ENCODE measurements at regions not wholly inside any gene's neighbourhood (a gene's known extent, or its start where the extent isn't known, plus 50 kb on each side); places are given as distances from the start of the nearest gene placed in this dataset.
"Not testable (repeated sequence)": the region's sequence is repeated elsewhere in the genome, so short reads cannot be mapped to it uniquely, and the experiment has no call there.

GRCh38 chr2:220374282-220374681 lies 746.9 kb downstream of the SLC4A3 start:
- no peak for DNase-seq (ENCODE audit: low read depth)
- Histone ChIP-seq H3K27me3 (ENCODE audit: control insufficient read depth, insufficient read depth, low read length) (no peaks in the 10 kb centered on the region), H3K4me3 (ENCODE audit: low read depth, low read length) (no peak overlapping the region), H3K36me3 (ENCODE audit: control insufficient read depth, insufficient read depth, low read length) (no peaks in the 10 kb centered on the region)
- no peak for TF ChIP-seq CTCF (IDR thresholded peaks at IDR 0.05; ENCODE audit: insufficient read depth, low read length, poor library complexity, severe bottlenecking)

DNA sequence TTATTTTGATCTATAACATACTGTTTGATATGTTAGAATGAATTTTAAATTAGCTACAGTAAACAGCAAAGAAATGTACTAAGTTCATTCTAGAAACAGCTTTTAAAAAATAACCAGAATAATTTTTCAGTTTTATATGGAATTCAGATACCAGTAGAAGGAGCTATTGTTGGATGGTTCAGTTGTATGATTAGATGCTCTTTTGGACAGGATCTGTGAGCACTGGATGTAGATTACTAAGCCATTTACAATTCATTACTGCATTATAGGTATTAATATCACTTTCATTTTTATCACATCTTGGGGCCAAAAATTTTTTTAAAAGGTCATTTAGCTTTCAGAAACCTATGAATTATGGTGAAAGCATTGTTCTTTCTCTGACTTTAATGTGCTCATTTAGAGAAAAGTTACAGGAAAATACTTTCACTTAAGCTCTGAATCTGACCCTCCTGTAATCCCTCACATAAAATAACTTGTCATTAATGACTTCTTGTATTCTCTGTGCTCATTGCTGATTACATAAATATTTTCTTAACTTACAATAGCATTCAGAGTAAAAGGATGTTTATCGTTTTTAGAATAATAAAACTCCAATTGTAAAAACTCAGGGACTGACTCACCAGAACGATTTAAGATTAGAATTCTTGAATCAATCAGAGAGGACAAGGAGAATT lies 750.2 kb downstream of the SLC4A3 start:
- H3K27me3 ChIP-seq (ENCODE audit: control insufficient read depth, insufficient read depth, low read length) = no peaks in the 10 kb centered on the region
- H3K4me3 ChIP-seq (ENCODE audit: low read depth, low read length) = no peak overlapping the region
- TF ChIP-seq CTCF (IDR thresholded peaks at IDR 0.05; ENCODE audit: insufficient read depth, low read length, poor library complexity, severe bottlenecking) = no peak
- no peaks in the 10 kb centered on the region for H3K36me3 ChIP-seq (ENCODE audit: control insufficient read depth, insufficient read depth, low read length)
- DNase-seq (ENCODE audit: low read depth) = no peak

DNA sequence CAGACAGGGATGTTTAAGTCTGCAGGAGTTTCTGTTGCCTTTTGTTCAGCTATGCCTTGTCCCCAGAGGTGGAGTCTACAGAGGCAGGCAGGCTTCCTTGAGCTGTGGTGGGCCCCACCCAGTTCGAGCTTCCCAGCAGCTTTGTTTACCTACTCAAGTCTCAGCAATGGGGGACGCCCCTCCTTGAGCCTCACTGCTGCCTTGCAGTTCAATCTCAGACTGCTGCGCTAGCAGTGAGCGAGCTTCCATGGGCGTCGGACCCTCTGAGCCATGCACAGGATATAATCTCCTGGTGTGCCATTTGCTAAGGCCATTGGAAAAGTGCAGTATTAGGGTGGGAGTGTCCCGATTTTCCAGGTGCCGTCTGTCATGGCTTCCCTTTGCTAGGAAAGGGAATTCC lies 760.3 kb downstream of the SLC4A3 start:
- DNase-seq (ENCODE audit: low read depth); H3K4me3 ChIP-seq (ENCODE audit: low read depth, low read length); H3K36me3 ChIP-seq (ENCODE audit: control insufficient read depth, insufficient read depth, low read length); H3K27me3 ChIP-seq (ENCODE audit: control insufficient read depth, insufficient read depth, low read length): not testable (repeated sequence)

DNA sequence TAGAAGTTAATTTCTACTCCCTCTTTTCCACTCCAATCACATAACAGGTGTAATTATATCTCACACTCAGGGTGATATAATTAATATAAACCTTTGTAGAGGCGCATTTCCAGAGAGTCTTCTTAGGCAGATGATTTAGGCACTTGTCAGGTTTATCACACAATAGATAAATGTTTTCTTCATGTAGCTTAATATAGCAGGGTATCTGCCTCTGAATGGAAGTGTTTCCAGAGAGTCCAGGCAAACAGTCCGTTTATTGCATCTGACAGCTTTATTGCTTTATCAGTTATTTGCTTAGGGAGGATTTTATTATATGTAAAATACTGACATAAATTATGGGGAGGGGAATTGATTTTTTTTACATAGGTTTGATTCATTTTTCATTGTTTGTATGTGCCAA lies 766.3 kb downstream of the SLC4A3 start:
- no peak for TF ChIP-seq CTCF (IDR thresholded peaks at IDR 0.05; ENCODE audit: insufficient read depth, low read length, poor library complexity, severe bottlenecking)
- H3K27me3 ChIP-seq (ENCODE audit: control insufficient read depth, insufficient read depth, low read length) = no peaks in the 10 kb centered on the region
- H3K4me3 ChIP-seq (ENCODE audit: low read depth, low read length) = no peak overlapping the region
- no peak for DNase-seq (ENCODE audit: low read depth)
- H3K36me3 ChIP-seq (ENCODE audit: control insufficient read depth, insufficient read depth, low read length) = no peaks in the 10 kb centered on the region

GRCh38 chr2:220394433-220394832 lies 767.0 kb downstream of the SLC4A3 start:
- Histone ChIP-seq H3K4me3 (ENCODE audit: low read depth, low read length) (no peak overlapping the region), H3K27me3 (ENCODE audit: control insufficient read depth, insufficient read depth, low read length) (no peaks in the 10 kb centered on the region), H3K36me3 (ENCODE audit: control insufficient read depth, insufficient read depth, low read length) (no peaks in the 10 kb centered on the region)
- no peak for DNase-seq (ENCODE audit: low read depth)
- TF ChIP-seq CTCF (IDR thresholded peaks at IDR 0.05; ENCODE audit: insufficient read depth, low read length, poor library complexity, severe bottlenecking) = no peak

- no peak for DNase-seq (ENCODE audit: low read depth)
Measured at GRCh38 chr2:220396287-220396686, 768.9 kb downstream of the SLC4A3 start.

More at GRCh38 chr2:220396287-220396686, 768.9 kb downstream of the SLC4A3 start:
- Histone ChIP-seq H3K36me3 (ENCODE audit: control insufficient read depth, insufficient read depth, low read length) (no peaks in the 10 kb centered on the region), H3K4me3 (ENCODE audit: low read depth, low read length) (no peak overlapping the region), H3K27me3 (ENCODE audit: control insufficient read depth, insufficient read depth, low read length) (no peaks in the 10 kb centered on the region)
- TF ChIP-seq CTCF (IDR thresholded peaks at IDR 0.05; ENCODE audit: insufficient read depth, low read length, poor library complexity, severe bottlenecking) = no peak

All from kidney epithelial cell (primary cell).